Erythroblast (primary cell): ENCODE measurements at regions not wholly inside any gene's neighbourhood (a gene's known extent, or its start where the extent isn't known, plus 50 kb on each side); places are given as distances from the start of the nearest gene placed in this dataset.
"Not testable (repeated sequence)": the region's sequence is repeated elsewhere in the genome, so short reads cannot be mapped to it uniquely, and the experiment has no call there.

Source experiments
- DNase-seq, 2 experiments: peaks; one replicate each; lab custom pipeline; 2025; lab: John Stamatoyannopoulos, UW
- GATA1 ChIP-seq: IDR thresholded peaks from 2 replicates; pipeline ENCODE4 v1.6.1; 2011; ENCODE audit warnings: low read depth, mild to moderate bottlenecking, control low read depth, low read length, moderate library complexity
- POLR2A ChIP-seq: IDR thresholded peaks from 2 replicates; pipeline ENCODE4 v1.6.1; 2011; ENCODE audit warnings: mild to moderate bottlenecking, low read length

- DNase-seq, result no peak
- no peak for TF ChIP-seq GATA1
- no peak for TF ChIP-seq POLR2A
Observed at GRCh38 chr13:54004026-54004699, 975.5 kb downstream of the OLFM4 start.

GRCh38 chr13:54016542-54016941 lies 987.9 kb downstream of the OLFM4 start:
- DNase-seq, result no peak
- no peak for TF ChIP-seq POLR2A
- TF ChIP-seq GATA1, result no peak

GRCh38 chr13:54018485-54018884 lies 989.9 kb downstream of the OLFM4 start:
- DNase-seq, result no peak
- no peak for TF ChIP-seq POLR2A
- no peak for TF ChIP-seq GATA1

- no peak for TF ChIP-seq POLR2A
- TF ChIP-seq GATA1, result no peak
- DNase-seq, result no peak
Observed at GRCh38 chr13:54029226-54029625, 1000.6 kb downstream of the OLFM4 start.

GRCh38 chr13:54029720-54030119 lies 1001.1 kb downstream of the OLFM4 start:
- DNase-seq, result no peak
- TF ChIP-seq POLR2A (no peak), GATA1 (no peak)

DNA sequence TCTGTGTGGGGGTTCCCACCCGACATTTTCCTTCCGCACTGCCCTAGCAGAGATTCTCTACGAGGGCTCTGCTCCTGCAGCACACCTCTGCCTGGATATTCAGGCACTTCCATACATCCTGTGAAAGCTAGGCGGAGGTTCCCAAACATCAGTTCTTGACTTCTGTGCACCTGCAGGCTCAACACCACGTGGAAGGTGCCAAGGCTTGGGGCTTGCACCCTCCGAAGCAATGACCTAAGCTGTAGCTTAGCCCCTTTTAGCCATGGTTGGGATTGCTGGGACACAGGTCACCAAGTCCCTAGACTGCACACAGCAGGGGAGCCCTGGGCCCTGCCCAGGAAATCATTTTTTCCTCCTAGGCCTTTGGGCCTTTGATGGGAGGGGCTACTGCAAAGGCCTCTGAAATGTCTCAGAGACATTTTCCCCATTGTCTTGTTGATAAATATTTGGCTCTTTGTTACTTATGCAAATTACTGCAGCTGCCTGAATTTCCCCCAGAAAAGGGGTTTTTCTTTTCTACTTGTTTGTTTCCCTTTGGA lies 1004.8 kb downstream of the OLFM4 start:
- no peak for TF ChIP-seq GATA1
- no peak for TF ChIP-seq POLR2A
- DNase-seq, result no peak

GRCh38 chr13:54034047-54034446 lies 1005.4 kb downstream of the OLFM4 start:
- TF ChIP-seq GATA1, result no peak
- TF ChIP-seq POLR2A, result no peak
- DNase-seq, result no peak

DNA sequence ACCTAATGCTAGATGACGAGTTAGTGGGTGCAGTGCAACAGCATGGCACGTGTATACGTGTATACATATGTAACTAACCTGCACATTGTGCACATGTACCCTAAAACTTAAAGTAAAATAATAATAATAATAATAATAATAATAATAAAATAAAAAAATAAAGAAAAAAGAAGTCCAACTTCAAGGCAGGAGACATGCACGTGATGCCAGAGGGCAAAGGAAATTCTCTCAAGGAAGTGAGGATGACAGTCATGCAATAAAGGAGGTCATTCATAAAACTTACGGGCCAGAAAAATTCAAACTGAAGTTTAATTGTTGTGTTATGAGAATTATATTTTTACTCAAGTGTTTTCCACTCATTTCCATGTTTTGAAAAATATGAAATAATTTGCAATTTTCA lies 1028.8 kb downstream of the OLFM4 start:
- not testable (repeated sequence) for DNase-seq

GRCh38 chr13:54069958-54070357 lies 1041.3 kb downstream of the OLFM4 start:
- not testable (repeated sequence) for DNase-seq

GRCh38 chr13:54077569-54077968 lies 1049.0 kb downstream of the OLFM4 start:
- DNase-seq, result no peak
- no peak for TF ChIP-seq GATA1
- TF ChIP-seq POLR2A, result no peak

DNA sequence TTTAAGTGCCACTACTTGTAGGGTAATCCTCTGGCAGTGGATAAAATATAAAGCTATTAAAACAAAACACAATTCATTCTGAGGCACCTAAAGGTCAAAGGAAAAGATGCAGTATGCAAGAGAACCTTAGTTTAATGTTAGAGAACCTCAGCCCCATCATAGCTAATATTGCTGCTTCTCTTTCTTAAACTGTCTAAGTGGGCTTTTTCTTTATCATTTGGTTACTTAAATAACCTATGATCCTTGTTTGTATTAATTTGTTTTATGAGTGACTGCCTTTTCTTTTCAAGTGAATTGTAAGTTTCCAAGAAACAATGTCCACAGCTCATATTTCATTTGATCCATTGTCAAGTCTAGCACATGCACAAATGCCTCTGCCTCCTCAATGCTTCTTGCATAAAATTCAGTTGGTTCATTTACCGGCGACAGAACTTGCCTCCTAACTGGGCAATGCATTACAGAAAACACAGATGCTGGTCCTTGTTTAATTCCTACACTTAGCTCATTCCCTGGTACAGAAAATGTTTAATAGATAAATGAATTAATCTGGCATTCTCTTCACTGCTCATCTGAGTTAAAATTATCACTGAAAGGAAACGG lies 1049.8 kb downstream of the OLFM4 start:
- TF ChIP-seq POLR2A (no peak), GATA1 (no peak)

DNA sequence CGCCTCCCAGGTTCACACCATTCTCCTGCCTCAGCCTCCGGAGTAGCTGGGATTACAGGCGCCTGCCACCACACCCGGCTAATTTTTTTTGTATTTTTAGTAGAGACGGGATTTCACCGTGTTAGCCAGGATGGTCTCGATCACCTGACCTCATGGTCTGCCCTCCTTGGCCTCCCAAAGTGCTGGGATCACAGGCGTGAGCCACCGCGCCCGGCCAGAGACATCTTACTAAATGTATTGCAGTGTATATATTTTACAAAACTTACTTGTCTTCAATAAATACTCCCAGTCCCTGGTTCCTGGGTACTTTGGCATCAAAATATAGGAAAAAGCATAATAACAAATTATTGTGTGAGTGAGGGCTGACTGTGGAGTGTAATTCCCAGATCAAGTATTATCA lies 1053.7 kb downstream of the OLFM4 start:
- not testable (repeated sequence) for DNase-seq

More for the DNA sequence above, 1049.8 kb downstream of the OLFM4 start:
- no peak for DNase-seq

DNA sequence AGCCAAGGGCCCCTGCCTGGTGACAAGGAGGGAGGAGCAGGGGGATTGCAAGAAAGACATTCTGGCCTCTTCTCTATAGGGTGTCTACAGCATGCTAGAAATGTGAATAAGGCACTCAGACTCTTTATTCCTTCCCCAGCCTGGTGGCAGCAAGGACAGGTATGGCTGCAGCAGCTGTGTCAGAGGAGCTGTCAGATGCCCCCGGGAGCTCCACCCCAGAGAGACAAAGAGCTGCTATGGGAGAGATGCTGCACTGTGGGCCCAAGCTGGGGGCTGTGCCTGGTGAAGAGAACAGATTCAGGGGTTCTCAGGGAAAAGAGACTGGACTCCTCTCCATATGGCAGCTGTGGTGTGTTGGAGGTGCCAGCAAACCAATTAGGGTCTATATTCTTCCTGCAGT lies 1063.3 kb downstream of the OLFM4 start:
- TF ChIP-seq POLR2A (no peak), GATA1 (no peak)
- no peak for DNase-seq

DNA sequence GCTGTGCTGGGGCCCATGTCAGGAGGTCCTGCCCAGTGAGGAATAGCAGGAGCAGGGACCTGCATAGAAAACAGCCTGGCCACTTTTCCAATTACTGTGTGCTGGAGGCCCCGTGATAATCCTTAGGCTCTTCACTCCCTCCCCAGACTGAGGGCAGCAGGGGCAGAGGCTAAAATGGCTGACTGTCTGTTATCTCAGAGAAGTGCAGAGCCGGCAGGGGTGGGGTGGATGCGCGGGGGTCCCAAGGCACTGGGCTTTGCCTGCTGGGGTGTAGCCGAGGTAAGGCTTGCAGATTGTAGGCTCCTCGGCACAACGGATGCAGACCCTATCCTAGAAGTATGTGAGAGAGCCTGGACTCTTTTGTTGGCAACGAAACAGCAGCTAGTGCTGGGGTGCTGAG lies 1064.1 kb downstream of the OLFM4 start:
- no peak for DNase-seq
- TF ChIP-seq POLR2A, result no peak
- TF ChIP-seq GATA1, result no peak

DNA sequence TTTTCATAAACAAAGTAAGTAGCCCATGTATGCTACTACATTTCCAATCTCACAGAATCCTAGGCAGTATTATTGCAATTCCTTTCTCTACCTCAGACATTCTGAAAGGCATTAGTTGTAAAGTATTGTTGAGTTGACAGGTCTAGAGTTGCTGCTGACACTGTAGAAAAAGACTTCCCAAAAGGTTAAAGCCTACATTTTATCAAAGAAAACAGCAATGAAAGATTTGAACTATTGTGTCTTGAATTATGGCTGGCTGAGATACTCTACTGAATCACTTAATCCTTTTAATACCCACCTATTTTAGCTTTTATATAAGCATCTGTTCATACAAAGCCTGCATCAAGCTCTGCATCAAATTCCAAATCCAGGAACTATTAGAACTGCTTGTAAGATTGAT lies 1082.0 kb downstream of the OLFM4 start:
- no peak for DNase-seq
- TF ChIP-seq GATA1 (no peak), POLR2A (no peak)

- TF ChIP-seq POLR2A, result no peak
- TF ChIP-seq GATA1, result no peak
- no peak for DNase-seq
Observed at GRCh38 chr13:54124700-54125099, 1096.1 kb downstream of the OLFM4 start.

- DNase-seq, result not testable (repeated sequence)
Observed at GRCh38 chr13:54130931-54131330, 1102.3 kb downstream of the OLFM4 start.

GRCh38 chr13:54131433-54131832 lies 1102.8 kb downstream of the OLFM4 start:
- DNase-seq, result not testable (repeated sequence)

- DNase-seq, result not testable (repeated sequence)
Observed at GRCh38 chr13:54132127-54132526, 1103.5 kb downstream of the OLFM4 start.

- not testable (repeated sequence) for DNase-seq
Observed at GRCh38 chr13:54132720-54133119, 1104.1 kb downstream of the OLFM4 start.
